Activated T-cell treated with anti-CD3 and anti-CD28 coated beads, Interleukin-2, amount 50 U/mL, for 48 hours (primary cell): ENCODE measurements at regions not wholly inside any gene's neighbourhood (a gene's known extent, or its start where the extent isn't known, plus 50 kb on each side); places are given as distances from the start of the nearest gene placed in this dataset.
A peak's percentile ranks its signal among the peaks of the same experiment; 100 is the strongest.
"Not testable (repeated sequence)": the region's sequence is repeated elsewhere in the genome, so short reads cannot be mapped to it uniquely, and the experiment has no call there.

Experiments used
- DNase-seq, 2 experiments: peaks; one replicate each; pipeline ENCODE4 v3.0.0-alpha.2; 2020

GRCh38 chr12:46485853-46486252 is 113.3 kb upstream of the SLC38A2 start:
- DNase-seq, result no peak

DNA sequence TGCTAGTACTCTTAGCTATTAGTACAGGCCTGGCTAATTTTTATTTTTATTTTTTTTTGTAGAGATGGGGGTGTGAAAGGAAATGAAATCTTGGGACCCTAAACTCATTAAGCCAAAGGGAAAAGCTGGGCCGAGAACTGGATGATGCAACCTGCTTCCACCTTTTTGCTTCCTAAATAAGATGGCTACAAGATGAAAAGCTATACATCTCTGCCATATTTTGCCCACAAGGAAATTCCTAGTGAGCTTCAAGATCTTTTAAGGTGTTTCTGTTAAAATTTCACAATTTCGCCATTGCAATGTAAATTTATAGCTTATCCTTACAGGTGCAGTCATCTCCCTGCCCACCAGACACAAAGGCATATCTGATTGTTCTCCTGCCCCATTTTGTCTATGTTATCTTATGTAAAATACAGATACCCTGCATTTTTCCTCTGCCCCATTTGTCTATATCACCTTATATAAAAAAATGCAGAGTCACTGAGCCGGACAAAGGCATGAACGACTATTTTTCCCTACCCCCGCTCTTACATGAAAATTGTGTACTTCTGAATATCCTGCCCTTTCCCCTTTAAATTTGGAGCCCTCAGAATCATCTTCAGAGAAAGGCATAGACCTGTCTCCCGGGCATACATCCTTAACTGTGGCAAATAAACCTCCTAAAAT is 112.0 kb upstream of the SLC38A2 start:
- no peak for DNase-seq

- DNase-seq, result no peak
These were observed 111.2 kb upstream of the SLC38A2 start for GRCh38 chr12:46483572-46484395.

DNA sequence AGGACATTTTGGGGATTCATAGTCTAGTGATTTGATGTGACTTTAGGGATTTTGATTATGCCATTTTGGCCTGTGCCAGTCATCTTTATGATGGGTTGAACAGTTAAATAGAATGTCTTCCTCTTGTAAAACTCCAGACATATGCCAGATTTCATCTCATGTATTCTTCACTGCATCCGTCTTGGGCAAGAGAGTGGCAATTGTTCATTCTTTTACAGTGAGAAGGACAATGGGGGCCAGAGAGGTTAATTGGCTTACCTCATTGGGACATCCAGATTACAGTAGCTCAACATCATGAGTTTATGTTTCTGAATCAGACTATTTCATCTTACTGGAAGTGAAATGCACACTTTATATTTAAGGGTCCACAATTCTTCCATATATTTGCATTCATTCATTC is 108.2 kb upstream of the SLC38A2 start:
- no peak for DNase-seq

GRCh38 chr12:46480316-46480715 is 107.7 kb upstream of the SLC38A2 start:
- no peak for DNase-seq

DNA sequence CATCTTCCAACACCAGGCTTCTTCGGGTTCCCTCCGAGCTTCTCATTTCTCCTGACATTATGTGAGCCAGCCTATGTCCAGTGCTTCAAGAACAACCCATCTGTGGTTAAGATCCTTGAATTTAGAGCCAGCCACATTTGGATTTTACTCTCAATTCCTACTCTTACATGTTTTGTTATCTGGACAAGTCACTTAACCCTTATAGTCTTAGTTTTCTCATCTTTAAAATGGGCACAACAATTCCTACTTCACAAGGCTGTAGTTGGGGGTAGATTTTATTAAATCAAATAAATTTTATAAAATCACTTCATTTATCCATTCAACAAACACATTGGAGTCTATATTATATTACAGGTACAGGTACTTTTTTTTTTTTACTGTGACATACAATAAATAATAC is 105.5 kb upstream of the SLC38A2 start:
- no peak for DNase-seq

- no peak for DNase-seq
These were observed 105.0 kb upstream of the SLC38A2 start for GRCh38 chr12:46477541-46477940.

DNA sequence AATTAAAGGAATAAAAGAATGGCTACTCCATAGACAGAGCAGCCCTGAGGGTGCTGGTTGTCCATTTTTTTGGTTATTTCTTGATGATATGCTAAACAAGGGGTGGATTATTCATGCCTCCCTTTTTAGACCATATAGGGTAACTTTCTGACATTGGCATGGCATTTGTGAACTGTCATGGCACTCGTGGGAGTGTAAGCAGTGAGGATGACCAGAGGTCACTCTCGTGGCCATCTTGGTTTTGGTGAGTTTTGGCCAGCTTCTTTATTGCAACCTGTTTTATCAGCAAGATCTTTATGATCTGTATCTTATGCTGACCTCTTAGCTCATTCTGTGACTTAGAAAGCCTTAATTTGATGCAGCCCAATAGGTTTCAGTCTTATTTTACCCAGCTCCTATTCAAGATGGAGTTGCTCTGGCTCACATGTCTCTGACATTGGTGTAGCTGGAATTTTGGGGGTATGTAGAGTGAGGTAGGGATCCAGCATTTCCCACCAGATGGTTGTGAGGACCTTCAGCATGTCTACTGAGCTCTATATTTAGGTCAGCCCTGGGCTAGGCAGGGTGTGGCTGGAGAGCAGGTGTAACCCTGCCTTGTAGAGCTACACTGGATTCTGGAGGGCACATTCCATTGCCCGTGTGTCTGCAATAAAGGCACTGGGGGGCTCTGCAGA is 103.5 kb upstream of the SLC38A2 start:
- no peak for DNase-seq

DNA sequence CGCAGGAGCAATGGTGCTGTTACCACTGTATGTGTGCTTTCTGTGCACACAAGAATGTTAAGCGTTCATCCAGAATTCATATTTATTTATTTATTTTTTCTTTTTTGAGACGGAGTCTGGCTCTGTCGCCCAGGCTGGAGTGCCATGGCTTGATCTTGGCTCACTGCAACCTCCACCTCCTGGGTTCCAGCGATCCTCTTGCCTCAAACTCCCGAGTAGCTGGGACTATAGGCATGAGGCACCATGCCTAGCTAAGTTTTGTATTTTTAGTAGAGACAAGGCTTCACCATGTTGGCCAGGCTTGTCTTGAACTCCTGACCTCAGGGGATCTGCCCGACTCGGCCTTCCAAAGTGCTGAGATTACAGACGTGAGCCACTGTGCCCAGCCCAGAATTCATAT is 101.8 kb upstream of the SLC38A2 start:
- DNase-seq, result not testable (repeated sequence)

DNA sequence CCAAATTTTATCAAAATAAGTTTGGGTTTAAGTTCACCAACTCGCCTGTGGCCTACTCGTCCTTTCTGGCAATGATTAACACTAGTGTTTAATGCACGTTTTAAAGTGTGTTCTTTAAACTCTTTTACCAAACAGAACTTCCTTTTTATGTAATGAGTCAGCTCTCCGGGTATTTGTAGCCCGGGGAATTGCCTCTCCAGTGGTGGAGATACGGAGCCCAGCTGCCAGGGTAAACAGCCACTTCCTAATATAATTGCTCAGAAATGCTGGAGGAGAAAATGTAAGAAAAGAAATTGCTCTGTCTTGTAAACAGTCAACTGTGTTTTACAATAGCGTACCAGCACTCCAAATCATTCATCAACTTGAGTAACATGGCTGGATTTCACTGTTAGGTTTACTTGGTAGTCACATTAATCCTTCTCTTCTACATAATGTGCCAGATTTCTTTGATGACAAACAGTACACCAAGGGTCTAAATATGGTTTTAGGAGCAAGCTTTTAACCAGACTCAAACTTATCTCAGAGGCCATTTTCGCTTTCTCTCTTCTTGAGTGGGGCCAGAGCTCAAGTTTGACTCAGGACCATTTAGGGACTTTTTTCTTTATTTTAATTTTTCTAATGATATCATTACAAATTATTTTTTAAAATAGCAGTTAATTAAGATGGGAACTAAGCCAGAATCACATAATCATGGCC is 101.2 kb upstream of the SLC38A2 start:
- peak in 1 of 2 experiments; percentile 25 for DNase-seq

GRCh38 chr12:46472893-46473633 is 100.5 kb upstream of the SLC38A2 start:
- no peak for DNase-seq

- DNase-seq, result no peak
These were observed 99.7 kb upstream of the SLC38A2 start for GRCh38 chr12:46472144-46472705.

GRCh38 chr12:46471404-46471803 is 98.8 kb upstream of the SLC38A2 start:
- DNase-seq, result no peak

DNA sequence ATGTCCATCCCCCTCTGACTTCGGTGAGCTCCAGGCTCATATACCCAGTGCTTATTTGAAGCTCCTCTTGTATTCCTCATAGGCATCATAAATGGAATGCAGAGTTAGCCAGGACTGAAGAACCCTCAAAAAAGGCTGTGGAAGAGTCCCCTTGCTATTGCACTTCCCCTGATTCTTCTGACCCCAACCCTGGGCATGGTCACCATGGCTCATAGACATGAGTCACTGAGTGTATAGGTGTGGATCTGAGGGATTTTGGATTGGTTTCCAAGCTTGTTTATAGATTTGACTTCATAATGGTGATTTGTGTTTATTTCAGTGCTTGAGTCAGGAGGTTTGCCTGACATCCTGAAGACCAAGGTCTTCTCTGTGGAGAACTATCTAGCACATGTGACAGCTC is 98.4 kb upstream of the SLC38A2 start:
- DNase-seq, result no peak

GRCh38 chr12:46470036-46470627 is 97.6 kb upstream of the SLC38A2 start:
- DNase-seq, result peak in 1 of 2 experiments; percentile 35

GRCh38 chr12:46468813-46469212 is 96.2 kb upstream of the SLC38A2 start:
- no peak for DNase-seq

GRCh38 chr12:46468160-46468559 is 95.6 kb upstream of the SLC38A2 start:
- DNase-seq, result no peak

- DNase-seq, result no peak
These were observed 92.7 kb upstream of the SLC38A2 start for GRCh38 chr12:46465307-46465706.

- no peak for DNase-seq
These were observed 92.3 kb upstream of the SLC38A2 start for GRCh38 chr12:46464863-46465262.

- no peak for DNase-seq
These were observed 90.2 kb upstream of the SLC38A2 start for GRCh38 chr12:46462641-46463355.
